GM23338 (cell line): ENCODE measurements at regions not wholly inside any gene's neighbourhood (a gene's known extent, or its start where the extent isn't known, plus 50 kb on each side); places are given as distances from the start of the nearest gene placed in this dataset.

Experiments used
- EZH2 ChIP-seq: fragments of 200-600 bp; sonication (generic); IDR thresholded peaks from one replicate; pipeline ENCODE4 v1.8.0; 2017; ENCODE audit warnings: antibody characterized with exemption, mild to moderate bottlenecking, low read depth; ENCODE audit not compliant: unreplicated experiment
- EZH2phosphoT487 ChIP-seq: fragments of 200-600 bp; sonication (generic); IDR thresholded peaks from one replicate; pipeline ENCODE4 v1.8.1; 2018; ENCODE audit warnings: antibody characterized with exemption; ENCODE audit not compliant: unreplicated experiment
- JUNB ChIP-seq: IDR thresholded peaks from one replicate; pipeline ENCODE4 v1.6.1; 2016; ENCODE audit warnings: antibody characterized with exemption; ENCODE audit not compliant: unreplicated experiment
- POLR2AphosphoS5 ChIP-seq: IDR thresholded peaks from 2 replicates; pipeline ENCODE4 v1.6.1; 2016; ENCODE audit warnings: antibody characterized with exemption, low read depth
- TF ChIP-seq, protein P1 (sequence below), 2 experiments: fragments of 200-600 bp in 1 of 2; sonication (generic) in 1 of 2; conservative IDR thresholded peaks; 2 replicates each; pipeline versions ENCODE4 v1.5.1 to v1.6.1; 2016 to 2017; ENCODE audit warnings: antibody characterized with exemption in 2 of 2, low read depth in 2 of 2, mild to moderate bottlenecking in 2 of 2, moderate library complexity in 1 of 2
- TF ChIP-seq, protein P2 (sequence below): IDR thresholded peaks from 2 replicates; pipeline ENCODE4 v1.6.1; 2016; ENCODE audit warnings: antibody characterized with exemption
- TF ChIP-seq, protein P3 (sequence below): IDR thresholded peaks from one replicate; pipeline ENCODE4 v1.6.1; 2018; ENCODE audit warnings: antibody characterized with exemption; ENCODE audit not compliant: unreplicated experiment

DNA sequence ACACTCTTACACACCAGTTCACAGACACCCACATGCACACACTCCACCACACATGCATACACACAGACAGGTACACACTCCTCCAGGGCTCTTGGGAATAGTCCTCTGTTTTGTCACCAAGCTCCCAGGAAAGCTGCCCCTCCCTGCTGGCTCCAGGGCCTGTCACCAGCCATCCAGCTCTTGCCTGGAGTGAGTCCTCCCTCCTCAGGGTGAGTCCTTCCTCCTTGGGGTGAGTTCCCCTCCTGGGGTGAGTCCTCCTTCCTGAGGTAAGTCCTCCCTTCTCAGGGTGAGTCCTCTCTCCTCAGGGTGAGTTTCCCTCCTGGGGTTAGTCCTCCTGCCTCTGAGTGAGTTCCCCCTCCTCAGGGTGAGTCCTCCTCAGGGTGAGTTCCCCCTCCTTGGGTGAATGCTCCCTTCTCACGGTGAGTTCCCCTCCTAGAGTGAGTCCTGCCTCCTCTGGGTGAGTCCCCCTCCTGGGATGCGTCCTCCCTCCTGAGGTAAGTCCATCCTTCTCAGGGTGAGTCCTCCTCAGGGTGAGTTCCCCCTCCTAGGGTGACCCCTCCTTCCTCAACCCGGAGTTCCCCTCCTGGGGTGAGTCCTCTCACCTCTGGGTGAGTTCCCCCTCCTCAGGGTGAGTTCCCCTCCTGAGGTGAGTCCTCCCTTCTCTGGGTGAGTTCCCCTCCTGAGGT lies 100.6 kb upstream of the FGF3 start:
- TF ChIP-seq, protein P1, sequence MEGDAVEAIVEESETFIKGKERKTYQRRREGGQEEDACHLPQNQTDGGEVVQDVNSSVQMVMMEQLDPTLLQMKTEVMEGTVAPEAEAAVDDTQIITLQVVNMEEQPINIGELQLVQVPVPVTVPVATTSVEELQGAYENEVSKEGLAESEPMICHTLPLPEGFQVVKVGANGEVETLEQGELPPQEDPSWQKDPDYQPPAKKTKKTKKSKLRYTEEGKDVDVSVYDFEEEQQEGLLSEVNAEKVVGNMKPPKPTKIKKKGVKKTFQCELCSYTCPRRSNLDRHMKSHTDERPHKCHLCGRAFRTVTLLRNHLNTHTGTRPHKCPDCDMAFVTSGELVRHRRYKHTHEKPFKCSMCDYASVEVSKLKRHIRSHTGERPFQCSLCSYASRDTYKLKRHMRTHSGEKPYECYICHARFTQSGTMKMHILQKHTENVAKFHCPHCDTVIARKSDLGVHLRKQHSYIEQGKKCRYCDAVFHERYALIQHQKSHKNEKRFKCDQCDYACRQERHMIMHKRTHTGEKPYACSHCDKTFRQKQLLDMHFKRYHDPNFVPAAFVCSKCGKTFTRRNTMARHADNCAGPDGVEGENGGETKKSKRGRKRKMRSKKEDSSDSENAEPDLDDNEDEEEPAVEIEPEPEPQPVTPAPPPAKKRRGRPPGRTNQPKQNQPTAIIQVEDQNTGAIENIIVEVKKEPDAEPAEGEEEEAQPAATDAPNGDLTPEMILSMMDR (conservative IDR thresholded peaks at IDR 0.05; ENCODE audit: low read depth in 2 of 2): no peak
- TF ChIP-seq EZH2phosphoT487 (no peak), JUNB (no peak), POLR2AphosphoS5 (no peak), EZH2 (no peak)
- TF ChIP-seq, protein P2, sequence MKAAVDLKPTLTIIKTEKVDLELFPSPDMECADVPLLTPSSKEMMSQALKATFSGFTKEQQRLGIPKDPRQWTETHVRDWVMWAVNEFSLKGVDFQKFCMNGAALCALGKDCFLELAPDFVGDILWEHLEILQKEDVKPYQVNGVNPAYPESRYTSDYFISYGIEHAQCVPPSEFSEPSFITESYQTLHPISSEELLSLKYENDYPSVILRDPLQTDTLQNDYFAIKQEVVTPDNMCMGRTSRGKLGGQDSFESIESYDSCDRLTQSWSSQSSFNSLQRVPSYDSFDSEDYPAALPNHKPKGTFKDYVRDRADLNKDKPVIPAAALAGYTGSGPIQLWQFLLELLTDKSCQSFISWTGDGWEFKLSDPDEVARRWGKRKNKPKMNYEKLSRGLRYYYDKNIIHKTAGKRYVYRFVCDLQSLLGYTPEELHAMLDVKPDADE: no peak
- TF ChIP-seq, protein P3, sequence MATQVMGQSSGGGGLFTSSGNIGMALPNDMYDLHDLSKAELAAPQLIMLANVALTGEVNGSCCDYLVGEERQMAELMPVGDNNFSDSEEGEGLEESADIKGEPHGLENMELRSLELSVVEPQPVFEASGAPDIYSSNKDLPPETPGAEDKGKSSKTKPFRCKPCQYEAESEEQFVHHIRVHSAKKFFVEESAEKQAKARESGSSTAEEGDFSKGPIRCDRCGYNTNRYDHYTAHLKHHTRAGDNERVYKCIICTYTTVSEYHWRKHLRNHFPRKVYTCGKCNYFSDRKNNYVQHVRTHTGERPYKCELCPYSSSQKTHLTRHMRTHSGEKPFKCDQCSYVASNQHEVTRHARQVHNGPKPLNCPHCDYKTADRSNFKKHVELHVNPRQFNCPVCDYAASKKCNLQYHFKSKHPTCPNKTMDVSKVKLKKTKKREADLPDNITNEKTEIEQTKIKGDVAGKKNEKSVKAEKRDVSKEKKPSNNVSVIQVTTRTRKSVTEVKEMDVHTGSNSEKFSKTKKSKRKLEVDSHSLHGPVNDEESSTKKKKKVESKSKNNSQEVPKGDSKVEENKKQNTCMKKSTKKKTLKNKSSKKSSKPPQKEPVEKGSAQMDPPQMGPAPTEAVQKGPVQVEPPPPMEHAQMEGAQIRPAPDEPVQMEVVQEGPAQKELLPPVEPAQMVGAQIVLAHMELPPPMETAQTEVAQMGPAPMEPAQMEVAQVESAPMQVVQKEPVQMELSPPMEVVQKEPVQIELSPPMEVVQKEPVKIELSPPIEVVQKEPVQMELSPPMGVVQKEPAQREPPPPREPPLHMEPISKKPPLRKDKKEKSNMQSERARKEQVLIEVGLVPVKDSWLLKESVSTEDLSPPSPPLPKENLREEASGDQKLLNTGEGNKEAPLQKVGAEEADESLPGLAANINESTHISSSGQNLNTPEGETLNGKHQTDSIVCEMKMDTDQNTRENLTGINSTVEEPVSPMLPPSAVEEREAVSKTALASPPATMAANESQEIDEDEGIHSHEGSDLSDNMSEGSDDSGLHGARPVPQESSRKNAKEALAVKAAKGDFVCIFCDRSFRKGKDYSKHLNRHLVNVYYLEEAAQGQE: no peak
